WTC11 (cell line): ENCODE measurements at regions not wholly inside any gene's neighbourhood (a gene's known extent, or its start where the extent isn't known, plus 50 kb on each side); places are given as distances from the start of the nearest gene placed in this dataset.

Experiments
- ATAC-seq: fragments of 200-7000 bp; cut with Tn5 transposase; 2 replicates; pipeline ENCODE4 v1.10.0; 2021; ENCODE audit warnings: mild to moderate bottlenecking, moderate library complexity
- CTCF ChIA-PET: fragments of 300-600 bp; sonication (Branson Sonifier 250); formaldehyde crosslinking; loops from one replicate; lab custom pipeline; 2021; ENCODE audit warnings: antibody characterized with exemption; lab: Charles Lee
- POLR2A ChIA-PET: fragments of 350-600 bp; sonication (Branson Sonifier 250); formaldehyde crosslinking; loops from one replicate; lab custom pipeline; 2021; ENCODE audit warnings: antibody characterized with exemption; lab: Charles Lee
- DNase-seq: peaks from one replicate; pipeline ENCODE4 v3.0.0; 2021; ENCODE audit warnings: low spot score
- H3K27ac Mint-ChIP-seq: 2 replicates; pipeline ENCODE4 v1.8.0; 2021; ENCODE audit warnings: mixed read lengths
- H3K27me3 Mint-ChIP-seq: 2 replicates; pipeline ENCODE4 v1.8.0; 2021; ENCODE audit warnings: low read depth, mild to moderate bottlenecking, moderate library complexity, mixed read lengths
- H3K36me3 Mint-ChIP-seq: 2 replicates; pipeline ENCODE4 v1.8.0; 2021; ENCODE audit warnings: mixed read lengths
- H3K4me1 Mint-ChIP-seq: 2 replicates; pipeline ENCODE4 v1.8.0; 2022; ENCODE audit warnings: mixed read lengths
- H3K4me3 Mint-ChIP-seq: 2 replicates; pipeline ENCODE4 v1.8.0; 2021; ENCODE audit warnings: mild to moderate bottlenecking, moderate library complexity, mixed read lengths
- H3K9me3 Mint-ChIP-seq: 2 replicates; pipeline ENCODE4 v1.8.0; 2021; ENCODE audit warnings: mixed read lengths
- CREB1 ChIP-seq: sonication (generic); formaldehyde crosslinking; IDR thresholded peaks from 2 replicates; pipeline ENCODE4 v1.8.0; 2023; ENCODE audit warnings: mild to moderate bottlenecking, missing genetic modification reagents
- FOXK1 ChIP-seq: sonication (generic); formaldehyde crosslinking; IDR thresholded peaks from 2 replicates; pipeline ENCODE4 v1.8.0; 2022; ENCODE audit warnings: mild to moderate bottlenecking, moderate library complexity, missing genetic modification reagents
- GABPB1 ChIP-seq: sonication (generic); formaldehyde crosslinking; IDR thresholded peaks from 2 replicates; pipeline ENCODE4 v1.8.1; 2023; ENCODE audit warnings: mild to moderate bottlenecking, missing genetic modification reagents
- GRHL2 ChIP-seq: fragments of 250-450 bp; sonication (Bioruptor Pico); IDR thresholded peaks from 2 replicates; pipeline ENCODE4 v1.8.0; 2022; ENCODE audit warnings: mild to moderate bottlenecking, moderate library complexity; ENCODE audit not compliant: insufficient replicate concordance, severe bottlenecking
- IRF2 ChIP-seq: sonication (generic); formaldehyde crosslinking; IDR thresholded peaks from 2 replicates; pipeline ENCODE4 v1.8.0; 2022; ENCODE audit warnings: low read depth, missing genetic modification reagents, borderline replicate concordance
- JAZF1 ChIP-seq: fragments of 250-450 bp; sonication (Bioruptor Pico); IDR thresholded peaks from 2 replicates; pipeline ENCODE4 v1.9.0; 2021; ENCODE audit warnings: moderate library complexity, mild to moderate bottlenecking, inconsistent platforms
- MAX ChIP-seq: sonication (generic); formaldehyde crosslinking; IDR thresholded peaks from 2 replicates; pipeline ENCODE4 v1.8.0; 2022; ENCODE audit warnings: mild to moderate bottlenecking, missing genetic modification reagents
- NFE2L1 ChIP-seq: sonication (generic); formaldehyde crosslinking; IDR thresholded peaks from 2 replicates; pipeline ENCODE4 v1.8.1; 2023; ENCODE audit warnings: missing genetic modification reagents
- NR1H2 ChIP-seq: sonication (generic); formaldehyde crosslinking; IDR thresholded peaks from 2 replicates; pipeline ENCODE4 v1.9.0; 2021; ENCODE audit warnings: mild to moderate bottlenecking, moderate library complexity, missing genetic modification reagents
- NR2C2 ChIP-seq: sonication (generic); formaldehyde crosslinking; IDR thresholded peaks from 2 replicates; pipeline ENCODE4 v1.8.0; 2022; ENCODE audit warnings: mild to moderate bottlenecking, missing genetic modification reagents
- OVOL2 ChIP-seq: fragments of 250-450 bp; sonication (Bioruptor Pico); IDR thresholded peaks from 2 replicates; pipeline ENCODE4 v1.9.0; 2021; ENCODE audit warnings: mild to moderate bottlenecking, borderline replicate concordance
- PRDM15 ChIP-seq: sonication (generic); formaldehyde crosslinking; IDR thresholded peaks from 2 replicates; pipeline ENCODE4 v1.8.0; 2022; ENCODE audit warnings: missing genetic modification reagents
- RORB ChIP-seq: fragments of 250-450 bp; sonication (Bioruptor Pico); IDR thresholded peaks from 2 replicates; pipeline ENCODE4 v1.9.0; 2021; ENCODE audit warnings: mild to moderate bottlenecking
- SMAD3 ChIP-seq: sonication (generic); formaldehyde crosslinking; IDR thresholded peaks from 2 replicates; pipeline ENCODE4 v1.8.0; 2022; ENCODE audit warnings: missing genetic modification reagents, mild to moderate bottlenecking, borderline replicate concordance
- SMAD4 ChIP-seq: sonication (generic); formaldehyde crosslinking; IDR thresholded peaks from 2 replicates; pipeline ENCODE4 v1.8.0; 2022; ENCODE audit warnings: mild to moderate bottlenecking, missing genetic modification reagents
- TP53 ChIP-seq: sonication (generic); formaldehyde crosslinking; IDR thresholded peaks from 2 replicates; pipeline ENCODE4 v1.8.1; 2023; ENCODE audit warnings: mild to moderate bottlenecking, missing genetic modification reagents
- ZNF416 ChIP-seq: fragments of 250-450 bp; sonication (Bioruptor Pico); IDR thresholded peaks from 2 replicates; pipeline ENCODE4 v1.9.0; 2021; ENCODE audit warnings: mild to moderate bottlenecking, inconsistent platforms
- ZNF423 ChIP-seq: fragments of 250-450 bp; sonication (Bioruptor Pico); IDR thresholded peaks from 2 replicates; pipeline ENCODE4 v2.1.2; 2022; ENCODE audit warnings: mild to moderate bottlenecking, moderate library complexity
- TF ChIP-seq, protein P1 (sequence below): sonication (generic); formaldehyde crosslinking; IDR thresholded peaks from 2 replicates; pipeline ENCODE4 v1.8.1; 2023; ENCODE audit warnings: mild to moderate bottlenecking, missing genetic modification reagents, moderate library complexity
- TF ChIP-seq, protein P2 (sequence below): sonication (generic); formaldehyde crosslinking; IDR thresholded peaks from 2 replicates; pipeline ENCODE4 v1.8.1; 2023; ENCODE audit warnings: mild to moderate bottlenecking, missing genetic modification reagents, borderline replicate concordance
- TF ChIP-seq, protein P3 (sequence below): fragments of 250-450 bp; sonication (Bioruptor Pico); IDR thresholded peaks from 2 replicates; pipeline ENCODE4 v1.8.0; 2021; ENCODE audit warnings: mild to moderate bottlenecking
- TF ChIP-seq, protein P4 (sequence below): sonication (generic); formaldehyde crosslinking; IDR thresholded peaks from 2 replicates; pipeline ENCODE4 v1.8.1; 2022; ENCODE audit warnings: low read depth, mild to moderate bottlenecking, moderate library complexity, missing genetic modification reagents, borderline replicate concordance

DNA sequence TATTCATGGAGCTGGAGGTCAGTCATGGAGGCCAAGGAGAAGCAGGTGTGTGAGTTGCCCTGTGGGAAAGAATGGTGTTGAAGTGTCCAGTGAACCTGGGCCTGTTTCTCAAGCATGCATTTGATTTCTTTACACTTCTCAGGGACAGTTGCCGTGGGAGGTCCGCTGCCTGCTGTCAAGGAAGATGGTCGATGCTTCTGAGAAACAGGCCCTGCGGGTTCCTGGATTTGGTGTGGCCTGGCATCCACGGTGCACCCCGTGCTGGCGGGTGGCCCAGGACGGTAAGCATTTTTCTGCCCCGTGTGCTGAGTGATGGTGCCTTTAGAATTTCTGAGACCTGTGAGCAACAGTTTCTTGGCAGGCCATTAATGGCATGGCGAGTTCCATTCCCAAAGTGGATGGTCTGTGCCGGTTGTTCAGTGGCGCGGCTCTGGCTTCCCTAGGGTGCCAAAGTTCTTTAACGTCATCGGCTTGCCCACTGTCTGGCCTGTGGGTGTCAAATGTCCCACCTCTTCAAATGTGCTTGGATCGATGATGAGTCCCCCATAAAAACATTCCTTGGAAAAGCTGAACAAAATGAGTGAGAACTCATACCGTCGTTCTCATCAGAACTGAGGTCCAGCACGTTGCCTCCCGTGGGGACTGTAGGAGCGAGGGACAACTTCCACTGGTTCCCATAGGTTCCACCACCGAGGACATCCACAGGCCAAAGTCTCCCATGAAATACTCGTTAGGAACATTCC, 107.2 kb downstream of the SNRPN start:
- no peak overlapping the region for H3K27ac Mint-ChIP-seq
- TF ChIP-seq FOXK1 (CRISPR knock-in tag) (no peak), NR1H2 (no peak), NFE2L1 (no peak), SMAD4 (CRISPR knock-in tag) (no peak), OVOL2 (CRISPR knock-in tag) (no peak), RORB (CRISPR knock-in tag) (no peak), GRHL2 (no peak), ZNF416 (CRISPR knock-in tag) (no peak), MAX (CRISPR knock-in tag) (no peak), CREB1 (no peak), GABPB1 (CRISPR knock-in tag) (no peak), SMAD3 (CRISPR knock-in tag) (no peak), TP53 (CRISPR knock-in tag) (no peak), ZNF423 (no peak), NR2C2 (CRISPR knock-in tag) (no peak)
- TF ChIP-seq, protein P1, sequence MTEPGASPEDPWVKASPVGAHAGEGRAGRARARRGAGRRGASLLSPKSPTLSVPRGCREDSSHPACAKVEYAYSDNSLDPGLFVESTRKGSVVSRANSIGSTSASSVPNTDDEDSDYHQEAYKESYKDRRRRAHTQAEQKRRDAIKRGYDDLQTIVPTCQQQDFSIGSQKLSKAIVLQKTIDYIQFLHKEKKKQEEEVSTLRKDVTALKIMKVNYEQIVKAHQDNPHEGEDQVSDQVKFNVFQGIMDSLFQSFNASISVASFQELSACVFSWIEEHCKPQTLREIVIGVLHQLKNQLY, result no peak
- TF ChIP-seq, protein P2, sequence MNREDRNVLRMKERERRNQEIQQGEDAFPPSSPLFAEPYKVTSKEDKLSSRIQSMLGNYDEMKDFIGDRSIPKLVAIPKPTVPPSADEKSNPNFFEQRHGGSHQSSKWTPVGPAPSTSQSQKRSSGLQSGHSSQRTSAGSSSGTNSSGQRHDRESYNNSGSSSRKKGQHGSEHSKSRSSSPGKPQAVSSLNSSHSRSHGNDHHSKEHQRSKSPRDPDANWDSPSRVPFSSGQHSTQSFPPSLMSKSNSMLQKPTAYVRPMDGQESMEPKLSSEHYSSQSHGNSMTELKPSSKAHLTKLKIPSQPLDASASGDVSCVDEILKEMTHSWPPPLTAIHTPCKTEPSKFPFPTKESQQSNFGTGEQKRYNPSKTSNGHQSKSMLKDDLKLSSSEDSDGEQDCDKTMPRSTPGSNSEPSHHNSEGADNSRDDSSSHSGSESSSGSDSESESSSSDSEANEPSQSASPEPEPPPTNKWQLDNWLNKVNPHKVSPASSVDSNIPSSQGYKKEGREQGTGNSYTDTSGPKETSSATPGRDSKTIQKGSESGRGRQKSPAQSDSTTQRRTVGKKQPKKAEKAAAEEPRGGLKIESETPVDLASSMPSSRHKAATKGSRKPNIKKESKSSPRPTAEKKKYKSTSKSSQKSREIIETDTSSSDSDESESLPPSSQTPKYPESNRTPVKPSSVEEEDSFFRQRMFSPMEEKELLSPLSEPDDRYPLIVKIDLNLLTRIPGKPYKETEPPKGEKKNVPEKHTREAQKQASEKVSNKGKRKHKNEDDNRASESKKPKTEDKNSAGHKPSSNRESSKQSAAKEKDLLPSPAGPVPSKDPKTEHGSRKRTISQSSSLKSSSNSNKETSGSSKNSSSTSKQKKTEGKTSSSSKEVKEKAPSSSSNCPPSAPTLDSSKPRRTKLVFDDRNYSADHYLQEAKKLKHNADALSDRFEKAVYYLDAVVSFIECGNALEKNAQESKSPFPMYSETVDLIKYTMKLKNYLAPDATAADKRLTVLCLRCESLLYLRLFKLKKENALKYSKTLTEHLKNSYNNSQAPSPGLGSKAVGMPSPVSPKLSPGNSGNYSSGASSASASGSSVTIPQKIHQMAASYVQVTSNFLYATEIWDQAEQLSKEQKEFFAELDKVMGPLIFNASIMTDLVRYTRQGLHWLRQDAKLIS (CRISPR knock-in tag), result no peak
- TF ChIP-seq, protein P3, sequence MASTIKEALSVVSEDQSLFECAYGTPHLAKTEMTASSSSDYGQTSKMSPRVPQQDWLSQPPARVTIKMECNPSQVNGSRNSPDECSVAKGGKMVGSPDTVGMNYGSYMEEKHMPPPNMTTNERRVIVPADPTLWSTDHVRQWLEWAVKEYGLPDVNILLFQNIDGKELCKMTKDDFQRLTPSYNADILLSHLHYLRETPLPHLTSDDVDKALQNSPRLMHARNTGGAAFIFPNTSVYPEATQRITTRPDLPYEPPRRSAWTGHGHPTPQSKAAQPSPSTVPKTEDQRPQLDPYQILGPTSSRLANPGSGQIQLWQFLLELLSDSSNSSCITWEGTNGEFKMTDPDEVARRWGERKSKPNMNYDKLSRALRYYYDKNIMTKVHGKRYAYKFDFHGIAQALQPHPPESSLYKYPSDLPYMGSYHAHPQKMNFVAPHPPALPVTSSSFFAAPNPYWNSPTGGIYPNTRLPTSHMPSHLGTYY (CRISPR knock-in tag), result no peak
- H3K4me1 Mint-ChIP-seq, result no peaks in the 10 kb centered on the region
- ATAC-seq (no peak), DNase-seq (no peak)
- peaks cover 95% of the 10 kb centered on the region for H3K9me3 Mint-ChIP-seq
- POLR2A ChIA-PET, result no interaction called here
- CTCF ChIA-PET, result no interaction called here
- H3K4me3 Mint-ChIP-seq, result no peak overlapping the region
- H3K36me3 Mint-ChIP-seq, result peaks cover 100% of the 10 kb centered on the region
- peaks cover 7% of the 10 kb centered on the region for H3K27me3 Mint-ChIP-seq

- ATAC-seq, result no peak
- peaks cover 12% of the 10 kb centered on the region for H3K27me3 Mint-ChIP-seq
- peaks cover 96% of the 10 kb centered on the region for H3K9me3 Mint-ChIP-seq
- no peak overlapping the region for H3K4me3 Mint-ChIP-seq
- POLR2A ChIA-PET, result no interaction called here
- peaks cover 100% of the 10 kb centered on the region for H3K36me3 Mint-ChIP-seq
- no peak overlapping the region; the same call in 1 of the 2 replicates for H3K27ac Mint-ChIP-seq
- no peak for DNase-seq
- no peaks in the 10 kb centered on the region for H3K4me1 Mint-ChIP-seq
- CTCF ChIA-PET, result no interaction called here
- TF ChIP-seq, protein P4, sequence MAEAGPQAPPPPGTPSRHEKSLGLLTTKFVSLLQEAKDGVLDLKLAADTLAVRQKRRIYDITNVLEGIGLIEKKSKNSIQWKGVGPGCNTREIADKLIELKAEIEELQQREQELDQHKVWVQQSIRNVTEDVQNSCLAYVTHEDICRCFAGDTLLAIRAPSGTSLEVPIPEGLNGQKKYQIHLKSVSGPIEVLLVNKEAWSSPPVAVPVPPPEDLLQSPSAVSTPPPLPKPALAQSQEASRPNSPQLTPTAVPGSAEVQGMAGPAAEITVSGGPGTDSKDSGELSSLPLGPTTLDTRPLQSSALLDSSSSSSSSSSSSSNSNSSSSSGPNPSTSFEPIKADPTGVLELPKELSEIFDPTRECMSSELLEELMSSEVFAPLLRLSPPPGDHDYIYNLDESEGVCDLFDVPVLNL (CRISPR knock-in tag), result no peak
- TF ChIP-seq JAZF1 (CRISPR knock-in tag) (no peak), PRDM15 (no peak), NR2C2 (CRISPR knock-in tag) (no peak), NFE2L1 (no peak), IRF2 (no peak)
- TF ChIP-seq, protein P3 (CRISPR knock-in tag), result no peak
Measured at GRCh38 chr15:25062551-25063430, 108.0 kb downstream of the SNRPN start.
